Neural cell (in vitro differentiated cells): ENCODE measurements at regions not wholly inside any gene's neighbourhood (a gene's known extent, or its start where the extent isn't known, plus 50 kb on each side); places are given as distances from the start of the nearest gene placed in this dataset.

Source experiments
- EZH2 ChIP-seq: fragments of 200-600, 300-800 bp; shearing (Covaris generic), sonication (generic); IDR thresholded peaks from 2 replicates; pipeline ENCODE4 v1.6.1; 2014; ENCODE audit warnings: antibody characterized with exemption, low read length, borderline replicate concordance, mild to moderate bottlenecking; ENCODE audit not compliant: insufficient read depth, poor library complexity, severe bottlenecking
- POLR2AphosphoS5 ChIP-seq: IDR thresholded peaks from 2 replicates; pipeline ENCODE4 v1.6.1; 2012
- RAD21 ChIP-seq: fragments of 450-650 bp; conservative IDR thresholded peaks from 2 replicates; pipeline ENCODE4 v1.6.1; 2014; ENCODE audit warnings: antibody characterized with exemption, mild to moderate bottlenecking, moderate library complexity
- SMC3 ChIP-seq: fragments of 450-650 bp; conservative IDR thresholded peaks from 2 replicates; pipeline ENCODE4 v1.6.1; 2014; ENCODE audit warnings: antibody characterized with exemption, mild to moderate bottlenecking, moderate library complexity; ENCODE audit not compliant: poor library complexity
- TAF1 ChIP-seq: IDR thresholded peaks from 2 replicates; pipeline ENCODE4 v1.6.1; 2012; ENCODE audit warnings: low read depth
- TF ChIP-seq, protein P1 (sequence below): fragments of 450-650 bp; IDR thresholded peaks from 2 replicates; pipeline ENCODE4 v1.5.1; 2014; ENCODE audit warnings: antibody characterized with exemption, mild to moderate bottlenecking, moderate library complexity; ENCODE audit not compliant: poor library complexity, severe bottlenecking

DNA sequence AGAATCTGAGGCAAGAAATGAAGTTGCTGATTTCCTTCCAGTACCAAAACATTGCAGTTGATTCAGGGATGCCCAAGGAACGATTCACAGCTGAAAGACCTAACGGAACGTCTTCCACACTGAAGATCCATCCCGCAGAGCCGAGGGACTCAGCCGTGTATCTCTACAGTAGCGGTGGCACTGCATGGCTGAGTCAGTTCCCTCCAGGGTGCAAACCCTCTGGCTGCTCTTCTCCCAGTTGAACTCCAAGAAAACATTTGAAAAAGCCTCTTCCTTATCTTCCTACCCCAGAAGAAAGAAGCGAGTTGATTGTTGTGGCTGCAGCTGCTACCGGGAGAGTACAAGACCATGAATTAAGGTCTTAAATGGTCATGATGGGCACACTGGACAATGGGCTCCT, 147.1 kb upstream of the PRSS1 start:
- TF ChIP-seq TAF1 (no peak), RAD21 (no peak), EZH2 (no peak), SMC3 (no peak), POLR2AphosphoS5 (no peak)
- TF ChIP-seq, protein P1, sequence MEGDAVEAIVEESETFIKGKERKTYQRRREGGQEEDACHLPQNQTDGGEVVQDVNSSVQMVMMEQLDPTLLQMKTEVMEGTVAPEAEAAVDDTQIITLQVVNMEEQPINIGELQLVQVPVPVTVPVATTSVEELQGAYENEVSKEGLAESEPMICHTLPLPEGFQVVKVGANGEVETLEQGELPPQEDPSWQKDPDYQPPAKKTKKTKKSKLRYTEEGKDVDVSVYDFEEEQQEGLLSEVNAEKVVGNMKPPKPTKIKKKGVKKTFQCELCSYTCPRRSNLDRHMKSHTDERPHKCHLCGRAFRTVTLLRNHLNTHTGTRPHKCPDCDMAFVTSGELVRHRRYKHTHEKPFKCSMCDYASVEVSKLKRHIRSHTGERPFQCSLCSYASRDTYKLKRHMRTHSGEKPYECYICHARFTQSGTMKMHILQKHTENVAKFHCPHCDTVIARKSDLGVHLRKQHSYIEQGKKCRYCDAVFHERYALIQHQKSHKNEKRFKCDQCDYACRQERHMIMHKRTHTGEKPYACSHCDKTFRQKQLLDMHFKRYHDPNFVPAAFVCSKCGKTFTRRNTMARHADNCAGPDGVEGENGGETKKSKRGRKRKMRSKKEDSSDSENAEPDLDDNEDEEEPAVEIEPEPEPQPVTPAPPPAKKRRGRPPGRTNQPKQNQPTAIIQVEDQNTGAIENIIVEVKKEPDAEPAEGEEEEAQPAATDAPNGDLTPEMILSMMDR = no peak
